HG03558 (cell line): ENCODE measurements at regions not wholly inside any gene's neighbourhood (a gene's known extent, or its start where the extent isn't known, plus 50 kb on each side); places are given as distances from the start of the nearest gene placed in this dataset.

Source experiments
- ATAC-seq: cut with Tn5 transposase; IDR thresholded peaks from one replicate; pipeline ENCODE4 v1.9.1; 2021; ENCODE audit warnings: moderate number of reproducible peaks; ENCODE audit not compliant: unreplicated experiment; ENCODE audit errors: extremely low read depth

- ATAC-seq = no peak
Measured at GRCh38 chrX:42102586-42103282, 179.4 kb upstream of the CASK start.

- no peak for ATAC-seq
Measured at GRCh38 chrX:42098900-42099299, 175.5 kb upstream of the CASK start.

DNA sequence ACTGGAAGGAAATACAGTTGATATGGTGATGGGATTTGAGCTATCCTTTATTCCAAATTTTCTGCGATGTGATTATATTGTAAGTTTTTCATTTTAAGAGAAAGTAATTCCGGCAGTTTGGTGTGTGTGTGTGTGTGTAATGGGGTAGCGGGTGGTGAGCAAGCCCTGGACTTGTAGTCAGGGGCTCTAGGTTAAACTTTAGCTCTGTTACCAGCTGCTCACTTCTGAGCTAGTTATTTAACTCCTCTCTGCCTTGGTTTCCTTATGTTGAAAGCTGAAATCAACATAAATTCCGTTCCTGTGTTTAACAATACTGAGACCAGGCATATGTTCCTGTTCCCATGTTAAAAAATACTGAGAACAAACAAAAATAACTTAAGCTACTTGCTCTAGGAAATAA, 174.1 kb upstream of the CASK start:
- no peak for ATAC-seq

GRCh38 chrX:42096265-42096920, 173.0 kb upstream of the CASK start:
- no peak for ATAC-seq

DNA sequence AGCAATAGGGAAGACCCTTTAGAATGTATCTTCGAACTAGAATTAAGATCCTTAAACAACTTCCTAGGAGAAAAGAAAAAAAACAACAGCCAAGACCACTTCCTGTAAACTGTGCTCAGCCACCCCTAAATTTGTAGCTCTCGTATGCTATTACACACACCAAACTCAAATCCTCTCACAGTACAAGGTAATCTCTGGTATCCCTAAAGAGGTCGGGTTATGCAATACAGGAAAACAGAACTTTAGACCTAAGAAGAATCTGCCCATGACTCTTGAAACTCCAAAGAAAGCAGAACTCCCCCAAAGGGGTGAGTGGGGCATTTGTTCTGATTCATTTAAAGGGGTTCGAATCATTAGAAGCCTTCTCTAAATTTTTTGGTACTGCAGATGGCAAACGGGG, 170.9 kb upstream of the CASK start:
- no peak for ATAC-seq

DNA sequence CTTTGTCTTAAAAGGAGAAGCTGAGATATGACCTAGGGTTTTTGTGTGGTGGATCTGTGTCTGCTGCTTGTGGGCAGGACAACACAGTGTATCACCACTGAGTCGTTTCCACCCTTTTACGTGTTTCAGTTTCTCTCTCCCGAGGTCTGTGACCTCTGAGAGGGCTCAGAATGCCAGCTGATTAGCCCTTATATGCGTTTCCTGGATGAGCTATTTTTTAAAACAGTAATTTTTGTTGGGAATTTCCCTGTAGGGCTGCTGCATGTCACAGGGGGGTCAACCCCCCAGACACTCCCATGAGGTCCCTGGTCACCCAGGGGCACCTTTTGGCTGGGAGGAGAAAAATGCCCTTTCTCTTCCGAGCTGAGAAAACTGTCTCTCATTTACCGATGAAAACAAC, 170.4 kb upstream of the CASK start:
- ATAC-seq = no peak

- no peak for ATAC-seq
Measured at GRCh38 chrX:42090395-42090794, 167.0 kb upstream of the CASK start.

- ATAC-seq = no peak
Measured at GRCh38 chrX:42089031-42089430, 165.7 kb upstream of the CASK start.

DNA sequence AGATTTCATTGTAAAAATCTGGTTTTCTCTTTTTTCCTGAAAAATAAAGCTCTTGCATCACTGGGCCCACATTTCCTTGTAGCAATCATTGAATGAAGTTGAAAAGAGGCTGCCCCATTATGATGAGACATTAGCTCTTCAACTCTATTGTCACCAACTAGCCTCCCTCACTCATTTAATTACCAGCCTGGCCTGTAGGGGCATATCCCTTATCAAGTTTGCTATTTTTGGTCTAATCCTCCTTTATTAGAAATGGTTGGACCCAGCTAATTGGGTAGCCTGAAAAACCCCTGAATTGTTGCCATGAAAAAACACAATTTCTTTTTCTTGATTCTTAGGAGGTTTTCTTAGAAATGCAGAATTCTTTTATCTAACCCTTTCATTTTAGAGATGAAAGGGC, 164.6 kb upstream of the CASK start:
- ATAC-seq = no peak

DNA sequence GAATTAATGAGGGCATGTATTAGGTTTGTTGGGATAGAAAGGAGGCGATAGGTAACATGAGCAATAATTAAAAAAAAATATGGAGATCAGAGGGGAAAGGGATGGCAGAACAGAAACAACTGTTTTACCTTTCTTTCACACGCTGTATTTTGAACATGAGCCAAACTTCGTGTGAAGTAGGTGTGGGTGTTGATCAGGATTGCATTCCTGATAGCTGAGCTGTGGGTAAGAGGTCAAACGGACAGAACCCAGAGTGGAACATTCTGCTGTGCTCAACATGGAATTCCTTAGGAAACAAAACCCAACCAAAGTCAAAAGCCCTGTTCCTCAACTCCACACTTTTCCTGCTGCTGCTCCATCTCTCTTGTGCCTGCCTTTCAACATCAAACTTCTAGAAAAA, 162.5 kb upstream of the CASK start:
- no peak for ATAC-seq

DNA sequence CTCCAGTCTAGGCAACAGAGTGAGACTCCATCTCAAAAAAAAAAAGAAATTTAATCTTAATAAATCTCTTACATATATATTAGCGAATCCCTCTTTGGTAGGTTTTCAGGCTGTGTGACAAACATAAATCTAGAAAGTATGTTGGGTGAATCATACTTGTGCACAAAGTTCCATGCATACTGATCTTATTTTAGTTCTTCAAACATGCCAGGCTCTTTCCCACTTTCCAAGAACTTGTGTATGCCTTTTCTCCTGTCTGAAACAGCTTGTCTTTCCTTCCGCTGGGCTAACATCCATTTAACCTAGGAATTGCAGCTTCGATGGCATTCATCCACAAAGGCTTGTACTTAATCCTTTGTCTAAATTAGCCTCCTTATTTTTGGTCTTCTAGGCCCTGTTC, 156.6 kb upstream of the CASK start:
- no peak for ATAC-seq

DNA sequence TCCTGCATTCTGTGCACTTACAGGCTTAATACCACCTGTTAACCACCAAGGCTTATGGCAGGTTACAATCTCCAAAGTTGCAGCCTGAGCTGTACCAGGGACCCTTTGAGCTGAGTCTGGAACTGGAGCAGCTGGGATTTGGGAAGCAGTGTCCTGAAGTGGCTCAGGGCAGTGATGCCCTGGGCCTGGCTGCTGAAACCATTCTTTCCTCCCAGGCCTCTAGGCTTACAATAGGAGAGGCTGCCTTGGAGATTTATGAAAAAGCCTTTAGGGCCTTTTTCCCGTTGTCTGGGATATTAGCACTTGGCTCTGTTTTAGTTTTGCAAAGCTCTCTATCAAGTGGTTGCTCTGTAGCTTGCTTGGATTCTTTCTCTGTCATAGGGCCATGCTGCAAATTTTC, 154.3 kb upstream of the CASK start:
- no peak for ATAC-seq

GRCh38 chrX:42075032-42075431, 151.7 kb upstream of the CASK start:
- ATAC-seq = no peak

- no peak for ATAC-seq
Measured at GRCh38 chrX:42073448-42073847, 150.1 kb upstream of the CASK start.

DNA sequence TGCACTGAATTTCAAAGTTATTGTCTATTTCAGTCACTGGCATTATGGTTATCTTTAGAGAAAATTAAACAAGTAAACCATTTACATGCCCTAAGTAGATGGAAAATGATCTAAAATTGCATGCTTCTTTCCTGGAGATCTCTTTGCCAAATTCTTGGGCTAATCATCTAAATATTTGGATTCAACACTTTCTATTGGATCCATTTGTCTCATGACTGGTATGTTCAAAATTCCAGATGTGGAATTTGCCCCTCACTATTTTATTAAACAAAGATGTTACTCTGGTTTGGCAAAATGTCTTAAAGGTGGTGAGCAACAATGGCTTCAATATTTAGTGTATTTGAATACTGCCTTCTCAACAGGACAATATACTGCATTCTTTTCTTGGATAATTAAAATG, 147.5 kb upstream of the CASK start:
- no peak for ATAC-seq

- ATAC-seq = no peak
Measured at GRCh38 chrX:42054256-42054655, 130.9 kb upstream of the CASK start.

DNA sequence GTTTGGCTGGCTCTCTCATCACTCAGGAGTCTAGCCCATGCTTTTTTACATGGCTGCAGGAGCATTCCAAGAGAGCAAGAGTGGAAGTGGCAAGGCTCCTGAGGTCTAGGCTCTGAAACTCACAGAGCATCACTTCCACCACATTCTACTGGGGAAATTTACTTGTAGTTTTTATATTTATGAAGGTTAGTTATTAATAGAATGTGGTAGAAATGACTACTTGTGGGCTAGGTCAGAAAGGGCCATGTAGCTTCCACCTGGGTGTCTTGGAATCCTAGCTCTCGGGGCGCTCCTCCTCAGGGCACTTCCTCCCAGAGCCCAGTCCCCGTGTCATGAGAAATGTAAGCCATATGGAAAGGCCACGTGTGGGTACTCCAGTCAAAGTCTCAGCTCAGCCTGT, 127.0 kb upstream of the CASK start:
- no peak for ATAC-seq

- no peak for ATAC-seq
Measured at GRCh38 chrX:42047886-42048285, 124.5 kb upstream of the CASK start.

GRCh38 chrX:42028109-42028508, 104.8 kb upstream of the CASK start:
- ATAC-seq = no peak

DNA sequence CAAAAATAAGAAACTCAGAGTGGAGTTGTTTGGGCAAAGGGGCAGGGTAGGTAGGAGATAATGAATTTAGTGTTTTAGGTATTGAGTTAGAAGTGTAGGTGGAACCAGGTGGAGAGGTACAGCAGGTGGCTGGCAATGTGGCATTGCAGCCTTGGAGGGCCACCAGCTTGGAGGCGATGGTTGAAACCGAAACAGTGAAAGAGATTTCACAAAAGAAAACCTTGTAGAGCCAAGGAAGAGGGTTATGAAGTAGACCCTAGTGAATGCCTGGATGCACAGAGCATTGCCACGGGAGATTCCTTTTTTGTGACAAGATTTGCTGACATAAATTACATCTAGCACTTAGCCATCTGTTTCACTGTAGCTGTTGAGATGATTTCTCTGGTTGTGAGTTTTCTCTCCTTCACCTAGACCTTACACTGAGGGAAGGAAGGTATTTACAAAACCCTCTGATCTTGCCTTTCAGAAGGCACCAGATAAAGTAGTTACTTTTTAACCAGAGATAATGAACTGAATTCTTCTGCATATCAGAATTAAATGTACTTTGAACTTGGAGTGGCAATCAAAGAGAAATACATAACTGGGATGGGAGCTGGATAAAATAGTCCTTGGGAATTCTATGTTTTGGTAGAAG, 104.1 kb upstream of the CASK start:
- ATAC-seq = no peak

- no peak for ATAC-seq
Measured at GRCh38 chrX:42025861-42026260, 102.5 kb upstream of the CASK start.

DNA sequence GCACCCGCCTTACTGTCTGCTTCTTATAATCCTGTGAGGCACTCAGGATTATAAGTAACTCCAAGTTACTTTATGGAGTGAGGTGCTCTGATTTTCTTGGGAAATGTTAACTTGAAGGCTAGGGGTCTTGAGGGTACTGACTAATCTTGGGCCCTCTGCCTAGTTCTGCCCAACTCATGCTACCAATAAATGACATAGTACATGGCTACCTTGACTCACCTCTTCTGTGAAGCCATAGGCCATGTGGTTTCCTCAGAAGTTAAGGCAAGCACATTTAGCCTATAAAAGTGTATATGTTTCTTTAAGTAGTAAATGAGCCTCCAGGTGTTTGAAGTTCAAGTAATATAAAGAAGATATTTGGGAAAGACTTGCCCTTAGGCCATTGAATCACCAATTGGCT, 99.8 kb upstream of the CASK start:
- no peak for ATAC-seq
